ENCODE measurements at regions not wholly inside any gene's neighbourhood (a gene's known extent, or its start where the extent isn't known, plus 50 kb on each side); places are given as distances from the start of the nearest gene placed in this dataset.

DNA sequence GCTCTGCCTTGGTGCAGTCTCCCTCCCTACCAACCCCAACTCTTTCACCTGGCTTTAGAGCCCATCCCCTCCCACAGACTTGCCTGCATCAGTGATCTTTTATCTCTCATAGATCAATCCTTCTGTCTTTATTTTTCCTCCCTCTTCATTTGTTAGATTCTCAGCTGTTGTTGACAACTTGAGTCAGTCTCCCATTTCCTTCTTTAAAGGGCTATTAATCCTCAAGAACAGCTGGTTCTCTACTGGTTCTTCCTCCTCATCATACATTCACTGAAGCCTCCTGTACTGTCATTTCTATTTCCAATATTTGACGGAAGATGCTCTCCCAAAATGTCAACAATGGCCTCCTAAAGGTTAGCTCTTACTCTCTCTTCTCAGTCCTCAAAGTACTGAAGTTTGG is 408.2 kb downstream of the TBC1D4 start:
- ChIA-PET CTCF (ENCODE audit: low intra/inter-chr PET ratio) (no interaction called here), POLR2A (no interaction called here)
- no peaks in the 10 kb centered on the region for H3K79me2 ChIP-seq (ENCODE audit: control insufficient read depth, insufficient read depth, low read length)
- no peak overlapping the region for H3K4me2 ChIP-seq (ENCODE audit: insufficient read depth, low read length)
- DNase-seq (ENCODE audit: extremely low read depth in 1 of 4, low spot score in 3 of 4): no peak
- no peak overlapping the region for H2AFZ ChIP-seq (ENCODE audit: low read depth, low read length)
- no peak overlapping the region for H3K27ac ChIP-seq (ENCODE audit: extremely low read depth, low read depth, low read length)
- in situ Hi-C loops (cut with MboI) (no loop called here), intact Hi-C loops (cut with micrococcal nuclease) (no loop called here)
- no peak overlapping the region for H3K4me3 ChIP-seq
- H3K9ac ChIP-seq (ENCODE audit: insufficient read depth in 1 of 2, low read depth in 2 of 2, low read length in 2 of 2): no peak overlapping the region
- no peaks in the 10 kb centered on the region for H4K20me1 ChIP-seq (replicated peaks; ENCODE audit: control insufficient read depth, insufficient read depth, low read length)
- no peaks in the 10 kb centered on the region for H3K9me1 ChIP-seq (ENCODE audit: control insufficient read depth, insufficient read depth, low read length)
- no peaks in the 10 kb centered on the region for H3K9me3 ChIP-seq (replicated peaks; ENCODE audit: control insufficient read depth, insufficient read depth, low read depth, low read length)
- BruUV-seq (replicated peaks): no TSS peak
- ATAC-seq: no peak
- FAIRE-seq: no peak
- H3K4me1 ChIP-seq (replicated peaks in 1 of 2; ENCODE audit: control insufficient read depth in 2 of 2, insufficient read depth in 2 of 2, low read length in 2 of 2): 0 out of 5 replicates have a peak, but pooled peaks cover 0 to 3% of the 10 kb centered on the region in 2 experiments
- no peaks in the 10 kb centered on the region for H3K36me3 ChIP-seq (ENCODE audit: control insufficient read depth, insufficient read depth, low read length)
- H3K27me3 ChIP-seq (ENCODE audit: control insufficient read depth in 2 of 2, insufficient read depth in 2 of 2, low read length in 2 of 2): no peaks in the 10 kb centered on the region
- 14% methylated on average over 1 of the region's 1 CpG for WGBS (ENCODE audit: insufficient coverage, low coverage, missing lambda C conversion rate)
- TF ChIP-seq, protein P1, sequence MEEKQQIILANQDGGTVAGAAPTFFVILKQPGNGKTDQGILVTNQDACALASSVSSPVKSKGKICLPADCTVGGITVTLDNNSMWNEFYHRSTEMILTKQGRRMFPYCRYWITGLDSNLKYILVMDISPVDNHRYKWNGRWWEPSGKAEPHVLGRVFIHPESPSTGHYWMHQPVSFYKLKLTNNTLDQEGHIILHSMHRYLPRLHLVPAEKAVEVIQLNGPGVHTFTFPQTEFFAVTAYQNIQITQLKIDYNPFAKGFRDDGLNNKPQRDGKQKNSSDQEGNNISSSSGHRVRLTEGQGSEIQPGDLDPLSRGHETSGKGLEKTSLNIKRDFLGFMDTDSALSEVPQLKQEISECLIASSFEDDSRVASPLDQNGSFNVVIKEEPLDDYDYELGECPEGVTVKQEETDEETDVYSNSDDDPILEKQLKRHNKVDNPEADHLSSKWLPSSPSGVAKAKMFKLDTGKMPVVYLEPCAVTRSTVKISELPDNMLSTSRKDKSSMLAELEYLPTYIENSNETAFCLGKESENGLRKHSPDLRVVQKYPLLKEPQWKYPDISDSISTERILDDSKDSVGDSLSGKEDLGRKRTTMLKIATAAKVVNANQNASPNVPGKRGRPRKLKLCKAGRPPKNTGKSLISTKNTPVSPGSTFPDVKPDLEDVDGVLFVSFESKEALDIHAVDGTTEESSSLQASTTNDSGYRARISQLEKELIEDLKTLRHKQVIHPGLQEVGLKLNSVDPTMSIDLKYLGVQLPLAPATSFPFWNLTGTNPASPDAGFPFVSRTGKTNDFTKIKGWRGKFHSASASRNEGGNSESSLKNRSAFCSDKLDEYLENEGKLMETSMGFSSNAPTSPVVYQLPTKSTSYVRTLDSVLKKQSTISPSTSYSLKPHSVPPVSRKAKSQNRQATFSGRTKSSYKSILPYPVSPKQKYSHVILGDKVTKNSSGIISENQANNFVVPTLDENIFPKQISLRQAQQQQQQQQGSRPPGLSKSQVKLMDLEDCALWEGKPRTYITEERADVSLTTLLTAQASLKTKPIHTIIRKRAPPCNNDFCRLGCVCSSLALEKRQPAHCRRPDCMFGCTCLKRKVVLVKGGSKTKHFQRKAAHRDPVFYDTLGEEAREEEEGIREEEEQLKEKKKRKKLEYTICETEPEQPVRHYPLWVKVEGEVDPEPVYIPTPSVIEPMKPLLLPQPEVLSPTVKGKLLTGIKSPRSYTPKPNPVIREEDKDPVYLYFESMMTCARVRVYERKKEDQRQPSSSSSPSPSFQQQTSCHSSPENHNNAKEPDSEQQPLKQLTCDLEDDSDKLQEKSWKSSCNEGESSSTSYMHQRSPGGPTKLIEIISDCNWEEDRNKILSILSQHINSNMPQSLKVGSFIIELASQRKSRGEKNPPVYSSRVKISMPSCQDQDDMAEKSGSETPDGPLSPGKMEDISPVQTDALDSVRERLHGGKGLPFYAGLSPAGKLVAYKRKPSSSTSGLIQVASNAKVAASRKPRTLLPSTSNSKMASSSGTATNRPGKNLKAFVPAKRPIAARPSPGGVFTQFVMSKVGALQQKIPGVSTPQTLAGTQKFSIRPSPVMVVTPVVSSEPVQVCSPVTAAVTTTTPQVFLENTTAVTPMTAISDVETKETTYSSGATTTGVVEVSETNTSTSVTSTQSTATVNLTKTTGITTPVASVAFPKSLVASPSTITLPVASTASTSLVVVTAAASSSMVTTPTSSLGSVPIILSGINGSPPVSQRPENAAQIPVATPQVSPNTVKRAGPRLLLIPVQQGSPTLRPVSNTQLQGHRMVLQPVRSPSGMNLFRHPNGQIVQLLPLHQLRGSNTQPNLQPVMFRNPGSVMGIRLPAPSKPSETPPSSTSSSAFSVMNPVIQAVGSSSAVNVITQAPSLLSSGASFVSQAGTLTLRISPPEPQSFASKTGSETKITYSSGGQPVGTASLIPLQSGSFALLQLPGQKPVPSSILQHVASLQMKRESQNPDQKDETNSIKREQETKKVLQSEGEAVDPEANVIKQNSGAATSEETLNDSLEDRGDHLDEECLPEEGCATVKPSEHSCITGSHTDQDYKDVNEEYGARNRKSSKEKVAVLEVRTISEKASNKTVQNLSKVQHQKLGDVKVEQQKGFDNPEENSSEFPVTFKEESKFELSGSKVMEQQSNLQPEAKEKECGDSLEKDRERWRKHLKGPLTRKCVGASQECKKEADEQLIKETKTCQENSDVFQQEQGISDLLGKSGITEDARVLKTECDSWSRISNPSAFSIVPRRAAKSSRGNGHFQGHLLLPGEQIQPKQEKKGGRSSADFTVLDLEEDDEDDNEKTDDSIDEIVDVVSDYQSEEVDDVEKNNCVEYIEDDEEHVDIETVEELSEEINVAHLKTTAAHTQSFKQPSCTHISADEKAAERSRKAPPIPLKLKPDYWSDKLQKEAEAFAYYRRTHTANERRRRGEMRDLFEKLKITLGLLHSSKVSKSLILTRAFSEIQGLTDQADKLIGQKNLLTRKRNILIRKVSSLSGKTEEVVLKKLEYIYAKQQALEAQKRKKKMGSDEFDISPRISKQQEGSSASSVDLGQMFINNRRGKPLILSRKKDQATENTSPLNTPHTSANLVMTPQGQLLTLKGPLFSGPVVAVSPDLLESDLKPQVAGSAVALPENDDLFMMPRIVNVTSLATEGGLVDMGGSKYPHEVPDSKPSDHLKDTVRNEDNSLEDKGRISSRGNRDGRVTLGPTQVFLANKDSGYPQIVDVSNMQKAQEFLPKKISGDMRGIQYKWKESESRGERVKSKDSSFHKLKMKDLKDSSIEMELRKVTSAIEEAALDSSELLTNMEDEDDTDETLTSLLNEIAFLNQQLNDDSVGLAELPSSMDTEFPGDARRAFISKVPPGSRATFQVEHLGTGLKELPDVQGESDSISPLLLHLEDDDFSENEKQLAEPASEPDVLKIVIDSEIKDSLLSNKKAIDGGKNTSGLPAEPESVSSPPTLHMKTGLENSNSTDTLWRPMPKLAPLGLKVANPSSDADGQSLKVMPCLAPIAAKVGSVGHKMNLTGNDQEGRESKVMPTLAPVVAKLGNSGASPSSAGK (IDR thresholded peaks at IDR 0.05): no peak
- TF ChIP-seq STAT5B (CRISPR knock-in tag; IDR thresholded peaks at IDR 0.05) (no peak), MAFK (IDR thresholded peaks at IDR 0.05; ENCODE audit: low read length) (no peak), ERF (CRISPR knock-in tag; IDR thresholded peaks at IDR 0.05) (no peak), SLC30A9 (CRISPR knock-in tag; IDR thresholded peaks at IDR 0.05) (no peak), SMARCB1 (IDR thresholded peaks at IDR 0.05; ENCODE audit: insufficient read length, low read depth) (no peak), ZNF212 (CRISPR knock-in tag; IDR thresholded peaks at IDR 0.05) (no peak), MEF2A (IDR thresholded peaks at IDR 0.05; ENCODE audit: control insufficient read depth, low read depth, low read length) (no peak), HDGF (IDR thresholded peaks at IDR 0.05) (no peak), NRF1 (conservative IDR thresholded peaks at IDR 0.05 in 1 of 2, IDR thresholded peaks at IDR 0.05 in 1 of 2) (no peak), ZC3H11A (IDR thresholded peaks at IDR 0.05; ENCODE audit: low read depth, low read length) (no peak)
- TF ChIP-seq, protein P2, sequence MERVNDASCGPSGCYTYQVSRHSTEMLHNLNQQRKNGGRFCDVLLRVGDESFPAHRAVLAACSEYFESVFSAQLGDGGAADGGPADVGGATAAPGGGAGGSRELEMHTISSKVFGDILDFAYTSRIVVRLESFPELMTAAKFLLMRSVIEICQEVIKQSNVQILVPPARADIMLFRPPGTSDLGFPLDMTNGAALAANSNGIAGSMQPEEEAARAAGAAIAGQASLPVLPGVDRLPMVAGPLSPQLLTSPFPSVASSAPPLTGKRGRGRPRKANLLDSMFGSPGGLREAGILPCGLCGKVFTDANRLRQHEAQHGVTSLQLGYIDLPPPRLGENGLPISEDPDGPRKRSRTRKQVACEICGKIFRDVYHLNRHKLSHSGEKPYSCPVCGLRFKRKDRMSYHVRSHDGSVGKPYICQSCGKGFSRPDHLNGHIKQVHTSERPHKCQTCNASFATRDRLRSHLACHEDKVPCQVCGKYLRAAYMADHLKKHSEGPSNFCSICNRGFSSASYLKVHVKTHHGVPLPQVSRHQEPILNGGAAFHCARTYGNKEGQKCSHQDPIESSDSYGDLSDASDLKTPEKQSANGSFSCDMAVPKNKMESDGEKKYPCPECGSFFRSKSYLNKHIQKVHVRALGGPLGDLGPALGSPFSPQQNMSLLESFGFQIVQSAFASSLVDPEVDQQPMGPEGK (CRISPR knock-in tag; IDR thresholded peaks at IDR 0.05; ENCODE audit: borderline replicate concordance): no peak

Measured in K562 (cell line).